ENCODE measurements at regions not wholly inside any gene's neighbourhood (a gene's known extent, or its start where the extent isn't known, plus 50 kb on each side); places are given as distances from the start of the nearest gene placed in this dataset.

DNA sequence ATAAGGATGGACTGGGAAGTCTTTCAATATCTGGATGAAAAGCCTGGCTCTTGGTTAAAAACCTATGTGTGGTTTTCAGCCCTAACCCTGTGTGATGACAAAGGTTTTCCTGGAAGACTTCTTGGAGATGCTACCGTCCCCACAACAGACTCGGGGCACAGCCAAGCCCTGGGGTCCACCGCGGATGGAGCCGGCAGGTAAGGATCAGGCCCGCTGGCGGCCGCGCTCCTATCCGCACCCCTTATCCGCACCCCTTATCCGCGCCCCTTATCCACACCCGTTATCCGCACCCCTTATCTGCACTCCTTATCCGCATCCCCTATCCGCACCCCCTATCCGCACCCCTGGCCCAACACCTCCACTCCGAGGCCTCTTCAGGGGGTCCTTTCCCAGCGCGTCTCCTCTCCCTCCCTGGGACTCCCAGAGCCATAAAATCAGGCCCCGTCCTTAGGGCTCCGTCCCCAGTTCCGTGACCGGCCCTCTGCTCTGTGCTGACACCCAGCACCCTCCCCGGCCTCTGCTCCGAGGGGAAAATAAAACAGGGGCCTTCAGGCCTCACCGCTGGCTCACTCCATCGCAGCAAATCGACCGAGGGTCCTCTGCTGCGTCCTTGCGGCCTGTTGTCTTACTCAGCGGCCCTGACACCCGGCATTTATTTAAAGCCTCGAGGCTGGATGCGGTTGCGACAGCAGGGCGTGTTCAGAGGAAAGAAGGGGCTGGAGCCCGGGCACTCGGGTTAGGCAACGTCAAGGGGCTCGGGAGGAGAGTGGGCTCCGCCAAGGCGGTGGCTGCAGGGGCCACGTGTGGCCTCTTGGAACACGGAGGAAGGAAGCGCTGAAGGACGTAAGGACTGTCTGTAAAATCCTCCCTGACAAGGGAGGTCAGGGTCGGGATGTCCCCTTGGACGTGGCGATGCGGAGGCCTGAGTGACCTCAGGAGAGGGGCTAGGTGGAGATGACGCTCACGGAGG, 215.1 kb upstream of the ADARB2 start:
- intact Hi-C loops (cut with DNase I) = no loop called here
- DNase-seq = peak in 1 of 10 donors; percentile 82

DNA sequence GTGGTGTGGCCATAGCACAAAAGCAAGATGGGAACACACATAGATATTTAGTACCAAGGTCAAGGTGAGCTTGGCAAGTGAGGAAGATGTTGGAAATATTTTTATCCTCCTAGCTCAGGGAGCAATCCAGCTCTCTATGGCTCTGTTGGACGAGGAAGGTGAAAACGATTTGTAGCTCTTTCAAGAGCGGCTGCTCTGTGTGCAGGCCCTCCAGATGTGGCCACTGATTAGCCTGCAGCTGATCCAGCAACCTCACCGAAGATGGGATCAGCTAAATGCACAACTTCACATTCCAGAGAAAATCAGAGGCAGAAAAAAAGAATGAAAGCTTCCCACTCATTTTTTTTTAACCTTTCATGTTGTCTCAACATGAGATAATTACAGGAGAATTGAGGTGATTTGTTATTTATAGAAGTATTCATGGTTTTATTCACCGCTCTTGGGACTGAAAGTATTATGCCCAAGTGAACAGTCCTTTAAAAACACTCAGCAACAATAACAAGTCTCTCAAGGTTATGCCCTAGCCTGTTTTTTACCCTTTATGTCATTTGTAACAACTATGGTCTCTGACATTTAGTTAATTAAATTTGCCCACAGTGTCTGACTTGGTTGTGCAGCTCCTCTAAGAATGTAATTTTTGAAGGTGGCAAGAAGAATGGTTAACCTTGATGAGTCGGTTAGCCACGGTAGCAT, 213.6 kb upstream of the ADARB2 start:
- intact Hi-C loops (cut with DNase I) = no loop called here
- DNase-seq = no peak

DNA sequence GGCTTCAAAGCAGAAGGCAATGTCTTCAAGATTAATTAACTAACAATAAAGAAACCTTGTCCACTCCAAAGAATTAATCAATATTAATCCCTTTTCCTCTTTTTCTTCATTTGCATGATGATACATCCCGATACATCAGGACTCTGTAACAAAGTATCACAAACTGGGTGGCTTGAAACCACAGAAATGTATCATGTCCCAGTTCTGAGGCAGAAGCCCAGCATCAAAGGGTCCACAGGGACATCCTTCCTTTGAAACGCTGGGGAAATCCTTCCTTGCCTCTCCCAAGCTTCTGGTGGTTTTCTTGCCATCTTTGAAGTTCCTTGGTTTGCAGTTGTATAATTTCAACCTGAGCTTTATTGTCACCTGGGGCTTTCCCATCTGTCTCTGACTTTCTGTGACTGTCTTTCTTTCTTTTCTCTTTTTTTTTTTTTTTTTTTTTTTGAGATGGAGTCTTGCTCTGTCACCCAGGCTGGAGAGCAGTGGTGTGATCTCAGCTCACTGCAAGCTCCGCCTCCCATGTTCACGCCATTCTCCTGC, 210.2 kb upstream of the ADARB2 start:
- DNase-seq = no peak
- intact Hi-C loops (cut with DNase I) = no loop called here

DNA sequence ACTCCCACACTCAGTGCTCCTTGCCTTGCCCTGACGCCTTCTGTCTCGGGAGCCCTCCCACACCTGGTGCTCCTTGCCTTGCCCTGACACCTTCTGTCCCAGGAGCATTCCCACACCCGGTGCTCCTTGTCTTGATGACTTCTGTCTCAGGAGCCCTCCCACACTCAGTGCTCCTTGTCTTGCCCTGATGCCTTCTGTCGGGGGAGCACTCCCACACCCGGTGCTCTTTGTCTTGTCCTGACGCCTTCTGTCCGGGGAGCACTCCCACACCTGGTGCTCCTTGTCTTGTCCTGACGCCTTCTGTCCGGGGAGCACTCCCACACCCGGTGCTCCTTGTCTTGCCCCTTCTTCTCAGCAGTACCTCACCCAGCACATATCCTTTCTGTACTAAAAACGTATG, 207.2 kb upstream of the ADARB2 start:
- intact Hi-C loops (cut with DNase I) = no loop called here
- DNase-seq = no peak

DNA sequence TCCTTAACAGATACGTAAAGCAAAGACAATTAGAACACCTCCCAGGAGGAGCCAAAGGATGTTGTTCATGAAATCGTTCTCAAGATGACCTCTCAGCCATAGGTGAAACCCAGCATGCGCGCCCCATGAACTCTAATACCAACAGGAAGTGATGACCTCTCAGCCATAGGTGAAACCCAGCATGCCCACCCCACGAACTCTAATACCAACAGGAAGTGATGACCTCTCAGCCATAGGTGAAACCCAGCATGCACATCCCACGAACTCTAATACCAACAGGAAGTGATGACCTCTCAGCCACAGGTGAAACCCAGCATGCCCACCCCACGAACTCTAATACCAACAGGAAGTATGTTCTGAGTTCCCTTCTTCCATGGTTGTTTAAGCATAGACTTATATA, 205.2 kb upstream of the ADARB2 start:
- no peak for DNase-seq
- intact Hi-C loops (cut with DNase I) = no loop called here

DNA sequence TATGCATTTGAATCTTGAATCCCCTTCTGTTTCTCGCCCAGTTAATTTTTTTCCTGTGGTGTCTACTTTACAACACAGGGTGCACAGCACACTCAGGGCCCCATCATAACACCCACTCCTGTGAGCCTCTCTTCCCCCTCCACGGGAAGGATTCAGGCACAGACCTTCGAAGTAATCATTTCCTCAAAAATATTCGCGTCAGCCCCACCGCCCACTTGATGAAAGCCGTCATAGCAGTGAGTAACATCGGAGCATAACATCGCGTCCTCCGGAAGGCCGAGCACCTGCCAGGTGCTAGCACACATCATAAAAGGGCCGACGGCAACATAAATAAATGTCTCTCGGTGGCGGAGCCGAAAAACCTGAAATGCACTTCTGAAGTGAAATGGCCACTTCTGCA, 201.7 kb upstream of the ADARB2 start:
- intact Hi-C loops (cut with DNase I) = no loop called here
- no peak for DNase-seq

DNA sequence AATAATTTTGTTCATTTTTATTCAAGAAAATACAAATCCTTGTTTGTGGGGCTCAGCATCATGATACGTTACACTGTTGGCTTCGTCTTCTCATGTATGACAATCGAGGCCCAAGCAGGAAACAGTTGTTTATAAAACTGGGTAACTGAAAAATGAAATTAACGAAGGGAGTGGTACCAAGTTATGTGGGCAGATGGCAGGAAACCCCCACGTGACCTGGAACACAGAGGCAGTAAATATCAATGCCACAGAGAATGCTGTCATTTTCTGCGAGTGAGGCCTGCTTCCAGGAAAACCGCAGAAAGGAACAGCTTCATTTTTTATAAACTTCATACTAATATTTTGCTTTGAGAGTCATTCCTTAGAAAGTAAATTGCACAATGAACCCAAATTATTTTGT, 201.0 kb upstream of the ADARB2 start:
- intact Hi-C loops (cut with DNase I) = no loop called here
- DNase-seq = no peak

DNA sequence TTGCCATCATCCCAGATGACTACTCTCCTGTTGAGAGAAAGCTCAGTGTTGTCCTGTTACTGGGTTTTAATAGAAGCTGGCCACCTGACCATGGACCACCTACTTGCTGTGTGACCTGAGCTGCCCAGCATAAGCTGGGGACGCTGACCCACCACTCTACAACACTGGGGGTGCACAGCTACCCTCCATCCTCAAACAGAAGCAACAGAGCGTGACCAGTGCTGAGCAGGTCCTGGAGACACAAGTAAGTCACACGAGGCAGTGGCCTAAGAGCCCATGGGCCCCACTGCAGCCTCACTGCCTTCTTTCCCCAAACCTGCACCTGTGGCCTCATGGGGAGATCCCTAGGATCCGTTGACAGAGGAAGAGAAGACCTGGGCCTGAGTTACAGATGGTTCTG, 198.6 kb upstream of the ADARB2 start:
- intact Hi-C loops (cut with DNase I) = no loop called here
- no peak for DNase-seq

DNA sequence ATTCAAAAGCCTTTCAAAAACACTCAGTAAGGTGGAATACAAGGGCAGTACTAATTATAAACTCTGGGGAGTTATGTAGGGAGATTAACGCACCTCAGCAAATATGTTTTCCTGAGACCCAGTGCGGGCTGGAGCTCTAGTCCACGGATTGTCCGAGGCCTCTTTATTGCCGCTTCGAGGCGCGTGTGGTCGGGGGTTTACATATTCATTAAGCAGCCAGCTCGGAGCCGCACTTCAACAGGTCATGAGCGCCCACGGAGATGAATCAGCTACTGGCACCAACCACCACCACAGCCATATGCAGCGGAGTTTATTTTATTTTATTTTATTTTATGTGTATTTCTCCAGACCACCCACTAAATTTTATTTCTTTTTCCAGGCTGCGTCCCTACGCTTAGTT, 195.9 kb upstream of the ADARB2 start:
- intact Hi-C loops (cut with DNase I) = no loop called here
- no peak for DNase-seq

DNA sequence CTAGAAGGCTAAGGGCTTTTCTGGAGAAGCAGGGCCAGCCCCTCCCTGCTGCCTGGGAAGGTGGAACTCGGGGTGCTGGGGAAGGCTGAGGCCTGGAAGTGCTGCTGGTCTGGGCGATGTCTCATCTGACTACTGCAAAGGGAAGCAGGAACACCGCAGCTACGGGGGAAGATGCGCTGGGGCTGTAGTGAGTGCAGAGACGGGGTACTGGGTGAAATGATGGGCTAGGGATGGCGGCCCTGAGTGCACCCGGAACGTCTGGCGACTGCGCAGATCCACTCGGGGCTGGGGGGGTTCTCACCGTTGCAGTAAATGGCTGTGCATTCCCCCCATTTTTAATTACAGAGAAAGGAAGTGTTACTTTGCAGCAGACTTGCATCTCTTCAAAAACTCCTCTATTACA, 195.4 kb upstream of the ADARB2 start:
- peak in 2 of 10 donors; percentile 77 to 84 for DNase-seq
- intact Hi-C loops (cut with DNase I) = no loop called here

DNA sequence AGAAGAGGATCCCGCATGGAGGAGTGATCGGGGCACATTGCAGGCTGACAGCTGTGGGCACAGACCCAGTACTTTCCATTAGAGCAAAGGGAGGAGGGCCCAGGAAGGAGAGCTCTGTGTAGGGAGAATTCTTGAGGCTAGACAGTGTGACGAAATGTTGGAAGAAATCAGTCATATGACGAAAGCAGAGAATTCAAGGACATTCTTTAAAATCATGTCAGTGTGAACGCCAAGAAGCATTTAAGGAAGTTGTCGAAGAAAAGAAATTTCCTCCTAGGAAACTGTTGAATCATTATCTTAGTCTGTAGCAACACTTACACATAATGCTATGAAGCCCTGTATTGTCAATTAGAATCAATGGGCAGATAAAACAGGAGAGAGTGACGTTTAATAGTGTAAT, 191.3 kb upstream of the ADARB2 start:
- DNase-seq = no peak
- intact Hi-C loops (cut with DNase I) = no loop called here

DNA sequence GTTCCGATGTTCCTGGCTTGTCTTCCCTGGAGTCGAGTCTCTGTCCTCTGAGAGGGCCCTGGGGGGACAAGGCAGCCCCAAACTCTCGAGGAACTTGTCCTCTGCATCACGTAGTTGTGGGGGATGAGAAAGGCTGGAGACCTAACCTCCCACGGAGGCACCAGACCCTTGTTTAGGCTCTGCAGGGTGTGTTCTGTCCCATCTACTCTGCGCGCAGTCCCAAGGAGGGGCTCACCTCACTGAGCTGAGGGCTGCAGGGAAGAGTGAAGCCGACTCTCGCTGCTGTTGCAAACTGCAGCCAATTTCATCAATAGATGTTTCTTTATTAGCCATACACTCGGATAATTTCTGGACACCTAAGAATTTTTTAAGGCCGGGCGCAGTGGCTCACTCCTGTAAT, 186.7 kb upstream of the ADARB2 start:
- DNase-seq = peak in 1 of 10 donors; percentile 55
- intact Hi-C loops (cut with DNase I) = no loop called here

DNA sequence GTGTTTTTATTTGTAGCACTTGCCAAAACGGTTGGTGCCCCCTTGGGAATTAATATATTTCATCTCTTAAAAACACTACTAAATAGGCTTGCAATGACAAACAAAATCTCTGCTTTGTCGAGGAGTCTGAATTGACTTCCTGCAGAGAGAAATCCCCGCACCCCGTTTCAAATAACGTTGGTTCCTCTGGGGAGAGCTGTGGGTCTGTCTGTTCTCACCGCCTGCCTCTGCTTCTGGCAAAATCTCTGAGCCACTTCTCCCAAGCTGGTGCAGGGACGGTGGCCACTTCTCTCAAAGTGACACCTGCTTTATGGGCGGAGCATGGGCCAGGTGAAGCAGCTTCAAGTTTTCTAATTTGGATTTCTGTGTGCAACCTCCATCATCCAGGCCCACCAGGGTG, 186.3 kb upstream of the ADARB2 start:
- intact Hi-C loops (cut with DNase I) = no loop called here
- no peak for DNase-seq

DNA sequence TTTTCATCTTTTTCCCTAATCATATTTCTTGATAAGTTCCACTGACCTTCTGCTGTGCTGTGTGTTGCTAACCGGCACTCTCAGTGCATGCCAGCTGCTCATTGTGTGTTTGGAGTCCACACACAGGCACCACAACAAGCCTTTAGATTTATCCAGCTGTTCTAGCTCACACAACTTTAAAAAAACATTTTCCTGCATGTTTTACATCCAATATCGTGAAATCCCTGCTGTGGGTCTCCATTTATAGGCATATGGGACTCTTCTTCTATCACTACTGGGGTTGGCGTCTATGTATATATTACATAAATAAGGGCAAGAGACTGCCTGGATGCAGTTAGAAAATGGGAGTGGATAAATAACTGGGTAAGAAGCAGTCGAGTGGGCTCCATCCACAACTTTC, 183.6 kb upstream of the ADARB2 start:
- DNase-seq = no peak
- intact Hi-C loops (cut with DNase I) = no loop called here

DNA sequence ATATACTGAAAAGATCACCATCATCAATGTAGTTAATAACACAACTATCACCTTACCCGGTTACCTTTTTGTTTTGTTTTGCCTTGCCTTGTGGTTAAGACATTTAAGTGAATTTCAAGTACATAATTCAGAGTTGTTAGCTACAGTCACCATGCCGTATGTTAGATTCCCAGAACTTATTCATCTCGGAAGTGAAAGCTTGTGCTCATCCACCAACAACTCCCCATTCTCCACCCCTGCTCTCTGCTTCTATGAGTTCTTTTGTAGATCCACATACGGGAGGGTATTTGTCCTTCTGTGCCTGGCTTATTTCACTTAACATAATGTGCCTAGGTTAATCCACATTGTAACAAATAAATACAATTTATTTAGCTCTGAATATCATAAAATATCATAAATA, 182.8 kb upstream of the ADARB2 start:
- intact Hi-C loops (cut with DNase I) = no loop called here
- DNase-seq = no peak

DNA sequence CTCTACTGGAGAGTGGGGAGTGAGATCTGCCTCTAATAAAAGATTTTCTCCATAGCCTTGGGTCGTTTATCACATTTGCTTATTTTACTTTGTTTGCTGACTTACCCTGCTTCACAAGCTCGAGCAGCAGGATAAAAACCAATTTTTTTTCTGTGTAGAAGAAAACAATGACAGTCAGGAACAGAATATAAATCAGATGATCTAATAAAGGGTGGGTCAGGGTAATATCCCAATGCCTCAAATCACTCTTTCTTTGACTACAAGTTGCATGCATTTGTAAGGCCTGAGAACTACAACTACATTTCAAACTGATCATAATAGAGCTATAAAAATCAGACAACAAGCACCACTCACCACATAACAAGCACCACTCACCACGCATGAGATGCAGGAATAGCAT, 174.4 kb upstream of the ADARB2 start:
- intact Hi-C loops (cut with DNase I) = no loop called here
- DNase-seq = no peak

DNA sequence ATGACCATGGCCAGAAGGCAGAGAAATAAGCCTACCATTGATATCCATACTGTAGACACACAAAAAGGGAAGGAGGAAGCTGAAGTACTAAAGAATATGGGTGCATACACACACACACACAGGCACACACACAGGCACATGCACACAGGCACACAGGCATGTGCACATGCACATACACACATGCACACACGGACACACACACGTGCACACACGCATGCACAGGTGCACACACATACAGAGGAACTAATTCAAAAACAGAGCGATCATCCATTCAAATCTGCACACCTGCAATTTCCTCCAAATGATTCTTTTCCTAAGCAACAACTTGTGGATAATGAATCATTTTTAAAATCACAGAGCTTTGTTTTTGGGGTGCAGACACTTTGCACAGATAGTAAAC, 166.7 kb upstream of the ADARB2 start:
- no peak for DNase-seq
- intact Hi-C loops (cut with DNase I) = no loop called here

DNA sequence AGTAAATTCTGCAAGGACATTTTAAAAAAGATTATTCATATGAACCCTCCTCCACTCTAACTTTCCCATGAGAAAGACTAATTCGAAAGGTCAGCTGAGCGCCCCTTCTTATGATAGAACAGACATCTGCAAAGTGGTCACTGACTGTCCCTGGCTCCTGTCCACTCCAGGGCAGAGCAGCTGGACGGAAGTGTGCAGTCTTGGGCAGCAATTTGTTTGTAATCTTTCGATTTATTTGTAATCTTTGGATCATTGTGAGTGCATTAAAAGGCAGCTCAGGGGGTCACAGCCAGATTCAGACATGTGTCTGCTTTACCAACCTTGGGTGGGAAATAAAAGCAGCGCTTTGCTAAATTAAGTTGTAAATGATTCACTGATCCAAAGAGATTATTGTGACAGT, 158.8 kb upstream of the ADARB2 start:
- intact Hi-C loops (cut with DNase I) = no loop called here
- DNase-seq = no peak

DNA sequence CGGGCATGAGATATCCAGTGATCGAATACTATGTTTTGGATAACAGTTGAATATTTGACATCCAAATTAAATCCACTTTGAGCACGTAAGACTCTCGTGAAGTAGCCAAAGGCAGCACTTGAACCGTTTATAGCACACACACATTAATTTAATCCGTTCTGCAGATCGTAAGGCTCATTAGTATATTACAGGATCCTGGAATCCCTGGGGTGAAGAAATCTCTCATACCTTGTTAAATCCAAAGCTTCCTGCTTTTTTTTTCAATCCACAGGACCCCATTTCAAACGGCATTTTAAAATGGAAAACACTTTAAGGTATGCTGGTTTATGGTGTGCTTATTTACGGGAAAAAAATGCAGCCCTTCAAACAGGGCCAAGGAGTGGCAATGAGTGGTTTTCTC, 158.4 kb upstream of the ADARB2 start:
- intact Hi-C loops (cut with DNase I) = no loop called here
- DNase-seq = no peak

DNA sequence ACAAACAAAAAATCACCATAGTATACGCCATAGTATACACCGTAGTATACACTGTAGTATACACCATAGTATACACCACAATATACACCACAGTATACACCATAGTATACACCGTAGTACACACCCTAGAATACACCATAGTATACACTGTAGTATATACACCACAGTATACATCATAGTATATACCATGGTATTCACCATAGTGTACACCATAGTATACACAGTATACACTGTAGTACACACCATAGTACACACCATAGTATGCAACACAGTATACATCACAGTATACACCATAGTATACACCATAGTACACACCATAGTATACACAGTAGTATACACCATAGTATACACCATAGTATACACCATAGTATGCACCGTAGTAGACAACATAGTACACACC, 157.6 kb upstream of the ADARB2 start:
- intact Hi-C loops (cut with DNase I) = no loop called here
- no peak for DNase-seq

DNA sequence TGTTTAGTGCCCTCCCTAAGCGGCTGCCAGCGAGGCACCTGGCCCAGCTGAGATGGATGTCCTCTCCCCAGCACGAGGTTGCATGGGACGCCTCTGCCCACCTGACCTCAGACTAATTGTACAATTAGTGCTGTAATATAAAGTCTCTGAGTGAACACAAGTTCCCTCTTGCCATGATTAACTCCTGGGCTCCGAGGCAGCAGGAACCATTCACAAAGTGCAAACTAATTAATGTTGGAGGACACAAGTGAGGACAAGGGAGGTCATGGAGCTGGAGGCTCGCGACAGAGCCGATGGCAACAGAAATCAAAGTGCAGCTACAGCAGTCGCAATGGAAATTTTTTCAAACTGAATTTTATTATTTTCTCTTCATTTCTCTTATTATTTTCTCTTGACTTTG, 156.6 kb upstream of the ADARB2 start:
- intact Hi-C loops (cut with DNase I) = no loop called here
- DNase-seq = no peak

DNA sequence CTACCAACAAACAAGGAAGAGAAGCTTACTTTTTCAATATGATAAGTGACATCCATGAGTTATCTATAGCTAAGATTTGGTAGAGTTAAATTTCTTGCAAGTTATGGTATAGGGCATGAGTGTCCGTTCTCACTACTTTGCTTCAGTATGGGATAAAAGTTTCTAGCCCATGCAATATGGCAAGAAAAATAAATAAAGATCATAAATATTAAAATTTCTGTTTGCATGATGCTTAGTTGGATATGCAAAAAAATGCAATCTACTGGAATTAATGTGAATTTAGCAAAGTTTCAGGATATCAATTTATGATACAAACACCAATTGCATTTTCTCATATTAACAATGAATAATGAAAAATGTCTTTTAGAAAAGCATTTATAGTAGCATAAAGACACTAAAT, 148.7 kb upstream of the ADARB2 start:
- no peak for DNase-seq
- intact Hi-C loops (cut with DNase I) = no loop called here
